Adrenal gland (tissue), 9 donors: ENCODE measurements at regions not wholly inside any gene's neighbourhood (a gene's known extent, or its start where the extent isn't known, plus 50 kb on each side); places are given as distances from the start of the nearest gene placed in this dataset.

Experiments
- DNase-seq, 7 donors: peaks; one replicate each; pipeline ENCODE4 v3.0.0-alpha.2; 2019 to 2020
- H3K27ac ChIP-seq, 5 donors: fragments of 200-600 bp; sonication (generic) in 4 of 5; 1 replicate in 3 of 5; 2 replicates in 2 of 5; pipeline versions ENCODE4 v1.5.1 to v1.8.0; 2016 to 2020; ENCODE audit warnings: mild to moderate bottlenecking in 1 of 5
- H3K27me3 ChIP-seq: fragments of 200-600 bp; 2 replicates; pipeline ENCODE4 v1.8.0; 2021
- H3K36me3 ChIP-seq, 2 donors: fragments of 200-600 bp; replicated peaks in 1 of 2; 1 replicate in 1 of 2; 2 replicates in 1 of 2; pipeline versions ENCODE4 v1.5.1 to v1.8.0; 2018 to 2022
- H3K4me1 ChIP-seq, 2 donors: fragments of 200-600 bp; replicated peaks in 1 of 2; 1 replicate in 1 of 2; 2 replicates in 1 of 2; pipeline versions ENCODE4 v1.5.1 to v1.8.0; 2018 to 2021
- H3K4me3 ChIP-seq, 4 donors: fragments of 200-600 bp; sonication (generic) in 3 of 4; one replicate each; pipeline ENCODE4 v1.5.1; 2016 to 2018
- H3K9me3 ChIP-seq, 3 donors: fragments of 200-600 bp; sonication (generic) in 1 of 3; replicated peaks in 1 of 3; 1 replicate in 2 of 3; 2 replicates in 1 of 3; pipeline versions ENCODE4 v1.5.1 to v1.8.0; 2016 to 2021
- CTCF ChIP-seq, 6 experiments: fragments of 450-650 bp in 4 of 6; fragments of 200-600 bp in 2 of 6; sonication (generic) in 1 of 6; IDR thresholded peaks; 1 replicate in 5 of 6; 2 replicates in 1 of 6; pipeline versions ENCODE4 v1.5.1 to v1.8.0; 2016 to 2021; ENCODE audit warnings: antibody characterized with exemption in 6 of 6, mild to moderate bottlenecking in 2 of 6, moderate library complexity in 1 of 6
- POLR2A ChIP-seq, 2 donors: fragments of 450-650 bp; IDR thresholded peaks; one replicate each; pipeline ENCODE4 v1.6.1; 2017; ENCODE audit warnings: antibody characterized with exemption in 2 of 2, mild to moderate bottlenecking in 2 of 2, moderate library complexity in 1 of 2
- WGBS, 4 donors: extraction: QIAGEN DNeasy Blood & Tissue Kit in 2 of 4; methylation state at CpG; one replicate each; pipeline versions ENCODE4 v1.1.5 to v1.1.7; 2013 to 2017; 5-methylcytosine and 5-hydroxymethylcytosine counted together
- intact Hi-C, 2 donors: fragments of 100-400 bp; cut with DNase I; formaldehyde crosslinking; loops; one replicate each; pipeline versions ENCODE4 v1.14.1 to v1.15.0; 2022 to 2023
- donor health status: healthy with polysubstance abuse.
- donor health status: Bipolar disorder and iron deficiency.
- donor health status: DM: yes; HTN: yes; CAD: no.
- donor health status: DM: no; HTN: no; CAD: no.
- donor health status: DM: no; HTN: no; CAD: no.

- H3K27ac ChIP-seq: no peak overlapping the region
- no peak overlapping the region for H3K4me3 ChIP-seq
- H3K4me1 ChIP-seq: no peaks in the 10 kb centered on the region
- DNase-seq: no peak
- 63 to 78% (median 71%) methylated on average over 3 of the region's 3 CpGs for WGBS, 4 donors
- H3K36me3 ChIP-seq: no peaks in the 10 kb centered on the region
- H3K9me3 ChIP-seq: no peaks in the 10 kb centered on the region
- TF ChIP-seq CTCF (IDR thresholded peaks at IDR 0.05) (no peak), POLR2A (IDR thresholded peaks at IDR 0.05) (no peak)
- intact Hi-C loops: no loop called here
- H3K27me3 ChIP-seq: no peaks in the 10 kb centered on the region
These were observed 1266.3 kb downstream of the SI start for GRCh38 chr3:163812006-163812405.

GRCh38 chr3:163809540-163809993, 1268.7 kb downstream of the SI start:
- intact Hi-C loops: no loop called here
- no peaks in the 10 kb centered on the region for H3K27me3 ChIP-seq
- no peaks in the 10 kb centered on the region for H3K9me3 ChIP-seq
- H3K27ac ChIP-seq: no peak overlapping the region
- H3K4me1 ChIP-seq: no peaks in the 10 kb centered on the region
- H3K4me3 ChIP-seq: no peak overlapping the region
- 51 to 66% (median 56%) methylated on average over 4 of the region's 4 CpGs for WGBS, 4 donors
- no peak for DNase-seq
- no peaks in the 10 kb centered on the region for H3K36me3 ChIP-seq
- TF ChIP-seq POLR2A (IDR thresholded peaks at IDR 0.05) (no peak), CTCF (IDR thresholded peaks at IDR 0.05) (no peak)

- no peaks in the 10 kb centered on the region for H3K4me1 ChIP-seq
- H3K27ac ChIP-seq: no peak overlapping the region
- H3K9me3 ChIP-seq: no peaks in the 10 kb centered on the region
- no peak for DNase-seq
- no peak for TF ChIP-seq CTCF (IDR thresholded peaks at IDR 0.05)
- no peak overlapping the region for H3K4me3 ChIP-seq
- no peaks in the 10 kb centered on the region for H3K36me3 ChIP-seq
- intact Hi-C loops: no loop called here
- 59 to 71% (median 66%) methylated on average over 1 to 2 of the region's 2 CpGs for whole genome bisulfite sequencing, 4 donors
- H3K27me3 ChIP-seq: no peaks in the 10 kb centered on the region
These were observed 1291.9 kb downstream of the SI start for GRCh38 chr3:163786416-163786815.

- Histone ChIP-seq H3K36me3 (no peaks in the 10 kb centered on the region), H3K4me3 (no peak overlapping the region), H3K4me1 (no peaks in the 10 kb centered on the region), H3K27me3 (no peaks in the 10 kb centered on the region), H3K27ac (no peak overlapping the region), H3K9me3 (no peaks in the 10 kb centered on the region)
- intact Hi-C loops: no loop called here
- no peak for DNase-seq
- TF ChIP-seq CTCF (IDR thresholded peaks at IDR 0.05) (no peak), POLR2A (IDR thresholded peaks at IDR 0.05) (no peak)
These were observed 1292.6 kb downstream of the SI start for GRCh38 chr3:163785693-163786092.
